Coronary artery (tissue), 2 donors: ENCODE measurements at regions not wholly inside any gene's neighbourhood (a gene's known extent, or its start where the extent isn't known, plus 50 kb on each side); places are given as distances from the start of the nearest gene placed in this dataset.

Experiments
- DNase-seq: peaks from one replicate; pipeline ENCODE4 v3.0.0-alpha.2; 2017; ENCODE audit warnings: low spot score
- H3K27ac ChIP-seq, 2 donors: fragments of 200-600 bp; sonication (generic); one replicate each; pipeline ENCODE4 v1.5.1; 2016 to 2019
- H3K4me3 ChIP-seq: fragments of 200-600 bp; sonication (generic); 2 replicates; pipeline ENCODE4 v1.5.1; 2016; ENCODE audit warnings: mild to moderate bottlenecking, moderate library complexity
- CTCF ChIP-seq: fragments of 200-600 bp; sonication (generic); IDR thresholded peaks from one replicate; pipeline ENCODE4 v1.5.1; 2019; ENCODE audit warnings: antibody characterized with exemption

- no peak for DNase-seq
- no peak for TF ChIP-seq CTCF
- no peak overlapping the region for H3K27ac ChIP-seq
Measured at GRCh38 chr9:106069241-106069640, 374.9 kb downstream of the TMEM38B start.

GRCh38 chr9:106072421-106072820, 378.1 kb downstream of the TMEM38B start:
- no peak for TF ChIP-seq CTCF
- Histone ChIP-seq H3K27ac (no peak overlapping the region), H3K4me3 (no peak overlapping the region)
- DNase-seq = no peak

More at GRCh38 chr9:106069241-106069640, 374.9 kb downstream of the TMEM38B start:
- no peak overlapping the region for H3K4me3 ChIP-seq

DNA sequence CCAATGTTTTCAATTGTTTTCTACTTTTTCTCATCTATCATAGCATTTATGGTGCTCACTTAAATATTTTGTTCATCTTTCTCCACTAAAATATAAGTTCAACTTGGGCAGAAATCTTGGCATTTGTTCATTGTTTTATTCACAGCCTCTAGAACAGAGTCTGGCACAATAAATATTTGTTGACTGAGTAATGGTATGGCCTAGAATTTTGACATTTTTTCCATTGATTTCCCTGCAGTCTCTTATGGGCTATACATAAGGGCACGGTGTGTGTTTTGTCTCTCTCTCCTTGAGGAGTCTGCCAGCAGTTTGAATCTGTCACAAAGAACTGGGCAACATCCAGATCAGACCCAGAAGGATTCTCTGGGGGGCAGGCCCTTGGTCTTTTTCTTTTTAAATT, 379.7 kb downstream of the TMEM38B start:
- no peak overlapping the region for H3K4me3 ChIP-seq
- no peak for DNase-seq
- H3K27ac ChIP-seq = no peak overlapping the region
- TF ChIP-seq CTCF = no peak

- no peak overlapping the region for H3K4me3 ChIP-seq
- no peak for DNase-seq
- no peak for TF ChIP-seq CTCF
- no peak overlapping the region for H3K27ac ChIP-seq
Measured at GRCh38 chr9:106075236-106075959, 381.1 kb downstream of the TMEM38B start.

- H3K4me3 ChIP-seq = no peak overlapping the region
- TF ChIP-seq CTCF = no peak
- no peak overlapping the region for H3K27ac ChIP-seq
- DNase-seq = no peak
Measured at GRCh38 chr9:106075960-106076327, 381.6 kb downstream of the TMEM38B start.

- DNase-seq = no peak
- Histone ChIP-seq H3K27ac (no peak overlapping the region), H3K4me3 (no peak overlapping the region)
- no peak for TF ChIP-seq CTCF
Measured at GRCh38 chr9:106076711-106077110, 382.4 kb downstream of the TMEM38B start.

DNA sequence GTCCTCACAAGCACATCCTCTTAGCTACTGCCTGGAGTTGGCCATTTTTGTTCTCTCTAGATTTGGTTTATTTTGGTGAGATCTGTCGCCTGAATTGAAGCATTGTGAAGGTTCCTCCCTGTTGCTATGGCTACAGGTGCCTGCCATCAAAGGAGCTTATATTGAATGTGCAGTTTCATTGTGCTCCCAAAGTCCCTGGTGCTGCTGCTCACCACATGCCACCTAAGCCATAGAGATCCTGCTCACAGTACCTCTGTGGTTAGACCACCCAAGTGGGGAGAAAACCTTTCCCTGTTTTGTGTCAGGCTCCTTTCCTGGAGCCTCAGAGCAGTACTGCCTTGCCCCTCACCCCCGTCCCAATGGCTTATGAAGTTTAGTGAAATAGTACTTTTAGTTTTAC, 383.4 kb downstream of the TMEM38B start:
- no peak overlapping the region for H3K27ac ChIP-seq
- DNase-seq = no peak
- TF ChIP-seq CTCF = no peak
- H3K4me3 ChIP-seq = no peak overlapping the region
